Nephron (organoid): ENCODE measurements at regions not wholly inside any gene's neighbourhood (a gene's known extent, or its start where the extent isn't known, plus 50 kb on each side); places are given as distances from the start of the nearest gene placed in this dataset.

ENCODE experiments used
- H3K27ac Mint-ChIP-seq, 3 experiments: 2 replicates each; pipeline ENCODE4 v1.8.0; 2020; ENCODE audit warnings: mixed read lengths in 3 of 3, mild to moderate bottlenecking in 2 of 3, moderate library complexity in 1 of 3
- H3K27me3 Mint-ChIP-seq: 2 replicates; pipeline ENCODE4 v1.8.0; 2021; ENCODE audit warnings: low read depth, mild to moderate bottlenecking, moderate library complexity, mixed read lengths
- H3K36me3 Mint-ChIP-seq: 2 replicates; pipeline ENCODE4 v1.8.0; 2020; ENCODE audit warnings: low read depth, mixed read lengths
- H3K4me1 Mint-ChIP-seq: 2 replicates; pipeline ENCODE4 v1.8.0; 2020; ENCODE audit warnings: mixed read lengths
- H3K4me3 Mint-ChIP-seq, 3 experiments: 2 replicates each; pipeline ENCODE4 v1.8.0; 2020; ENCODE audit warnings: mild to moderate bottlenecking in 3 of 3, mixed read lengths in 3 of 3, moderate library complexity in 2 of 3
- H3K9me3 Mint-ChIP-seq: 2 replicates; pipeline ENCODE4 v1.8.0; 2020; ENCODE audit warnings: mixed read lengths
- TF ChIP-seq, protein P1 (sequence below), 3 experiments: fragments of 200-600 bp; sonication (generic); IDR thresholded peaks; one replicate each; pipeline ENCODE4 v1.5.0; 2021; ENCODE audit warnings: antibody characterized with exemption in 3 of 3; ENCODE audit not compliant: unreplicated experiment in 3 of 3

DNA sequence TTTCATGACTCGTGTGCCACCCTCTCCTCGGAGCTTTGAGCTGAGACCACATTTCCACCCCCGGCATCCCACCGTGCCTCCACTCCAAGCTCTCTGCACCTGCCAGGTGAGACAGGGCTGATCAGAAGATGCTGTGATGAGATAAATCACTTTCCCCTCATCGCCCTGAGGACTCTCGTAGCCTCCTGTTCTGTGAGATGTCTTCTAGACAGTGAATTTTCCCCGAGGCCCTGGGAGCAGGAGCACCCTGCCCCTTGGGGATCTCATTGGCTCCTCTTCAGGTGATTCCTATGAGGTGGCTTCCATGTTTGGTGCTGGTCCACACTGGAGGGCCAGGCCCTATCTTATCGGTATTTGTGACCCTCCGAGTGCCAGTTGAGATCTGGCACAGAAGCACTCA, 154.0 kb upstream of the TSHZ3 start:
- no peak overlapping the region for H3K4me3 Mint-ChIP-seq
- H3K4me1 Mint-ChIP-seq, result peaks cover 18% of the 10 kb centered on the region
- H3K36me3 Mint-ChIP-seq, result no peaks in the 10 kb centered on the region
- peaks cover 22% of the 10 kb centered on the region for H3K27me3 Mint-ChIP-seq
- H3K9me3 Mint-ChIP-seq, result no peaks in the 10 kb centered on the region
- TF ChIP-seq, protein P1, sequence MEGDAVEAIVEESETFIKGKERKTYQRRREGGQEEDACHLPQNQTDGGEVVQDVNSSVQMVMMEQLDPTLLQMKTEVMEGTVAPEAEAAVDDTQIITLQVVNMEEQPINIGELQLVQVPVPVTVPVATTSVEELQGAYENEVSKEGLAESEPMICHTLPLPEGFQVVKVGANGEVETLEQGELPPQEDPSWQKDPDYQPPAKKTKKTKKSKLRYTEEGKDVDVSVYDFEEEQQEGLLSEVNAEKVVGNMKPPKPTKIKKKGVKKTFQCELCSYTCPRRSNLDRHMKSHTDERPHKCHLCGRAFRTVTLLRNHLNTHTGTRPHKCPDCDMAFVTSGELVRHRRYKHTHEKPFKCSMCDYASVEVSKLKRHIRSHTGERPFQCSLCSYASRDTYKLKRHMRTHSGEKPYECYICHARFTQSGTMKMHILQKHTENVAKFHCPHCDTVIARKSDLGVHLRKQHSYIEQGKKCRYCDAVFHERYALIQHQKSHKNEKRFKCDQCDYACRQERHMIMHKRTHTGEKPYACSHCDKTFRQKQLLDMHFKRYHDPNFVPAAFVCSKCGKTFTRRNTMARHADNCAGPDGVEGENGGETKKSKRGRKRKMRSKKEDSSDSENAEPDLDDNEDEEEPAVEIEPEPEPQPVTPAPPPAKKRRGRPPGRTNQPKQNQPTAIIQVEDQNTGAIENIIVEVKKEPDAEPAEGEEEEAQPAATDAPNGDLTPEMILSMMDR (IDR thresholded peaks at IDR 0.05; ENCODE audit: unreplicated experiment in 3 of 3), result no peak
- H3K27ac Mint-ChIP-seq, result no peak overlapping the region

DNA sequence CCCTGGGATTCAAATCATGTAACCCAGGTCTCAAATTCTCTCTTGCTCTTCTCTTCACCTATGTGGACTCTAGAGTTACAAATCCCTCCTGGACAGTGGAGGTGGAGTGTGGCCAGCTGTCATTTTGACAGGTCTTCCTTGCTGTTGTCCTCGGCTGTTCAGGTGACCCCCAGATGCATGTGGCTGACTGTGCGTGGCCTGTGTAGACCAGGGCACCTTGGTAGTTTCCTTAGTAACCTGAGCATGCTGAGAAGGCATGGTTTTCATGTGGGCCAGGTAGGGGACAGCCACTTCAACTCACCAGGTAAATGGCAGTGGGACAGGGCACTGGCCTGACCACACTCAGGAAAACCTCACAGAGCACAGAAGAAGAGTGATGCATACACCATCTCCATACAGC, 155.0 kb upstream of the TSHZ3 start:
- Mint-ChIP-seq H3K4me3 (no peak overlapping the region), H3K27ac (no peak overlapping the region), H3K9me3 (no peaks in the 10 kb centered on the region), H3K27me3 (peaks cover 22% of the 10 kb centered on the region), H3K36me3 (no peaks in the 10 kb centered on the region), H3K4me1 (peaks cover 18% of the 10 kb centered on the region)
- TF ChIP-seq, protein P1 (IDR thresholded peaks at IDR 0.05; ENCODE audit: unreplicated experiment in 3 of 3), result no peak

DNA sequence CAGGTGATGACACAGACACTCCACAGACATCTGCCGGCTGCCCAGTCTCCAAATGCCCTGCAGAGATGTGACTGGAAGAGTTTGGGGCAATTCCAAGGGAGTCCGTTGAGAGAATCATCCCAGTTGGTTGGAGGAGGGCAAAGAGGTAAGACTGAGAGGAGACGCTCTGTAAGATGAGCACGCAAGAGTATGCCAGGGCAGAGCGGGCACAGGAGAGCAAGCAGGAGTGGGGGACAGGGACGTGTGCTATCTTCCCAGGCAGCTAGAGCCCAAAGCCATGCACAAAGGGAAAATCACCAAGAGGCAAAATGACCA, 156.3 kb upstream of the TSHZ3 start:
- TF ChIP-seq, protein P1 (IDR thresholded peaks at IDR 0.05; ENCODE audit: unreplicated experiment in 3 of 3), result no peak
- H3K4me3 Mint-ChIP-seq, result no peak overlapping the region
- peaks cover 13% of the 10 kb centered on the region for H3K4me1 Mint-ChIP-seq
- no peaks in the 10 kb centered on the region for H3K9me3 Mint-ChIP-seq
- H3K27ac Mint-ChIP-seq, result no peak overlapping the region
- peaks cover 18% of the 10 kb centered on the region for H3K27me3 Mint-ChIP-seq
- no peaks in the 10 kb centered on the region for H3K36me3 Mint-ChIP-seq

DNA sequence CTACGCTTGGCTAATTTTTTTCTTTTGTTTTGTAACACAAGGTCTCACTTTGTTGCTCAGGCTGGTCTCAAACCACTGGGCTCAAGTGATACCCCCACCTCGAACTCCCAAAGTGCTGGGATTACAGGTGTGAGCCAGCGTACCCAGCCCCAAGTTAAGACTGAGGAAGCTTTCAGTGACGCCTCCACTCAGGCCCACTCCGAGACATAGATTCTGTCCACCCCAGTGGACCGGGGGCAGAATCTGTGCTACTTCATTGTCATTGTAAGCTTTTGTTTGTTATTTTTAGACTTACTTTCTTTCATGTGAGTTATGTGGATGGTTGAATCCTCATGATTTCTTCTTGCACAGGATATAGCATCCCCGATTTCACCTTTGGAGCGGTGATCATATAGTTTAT, 156.9 kb upstream of the TSHZ3 start:
- Mint-ChIP-seq H3K27ac (no peak overlapping the region), H3K9me3 (no peaks in the 10 kb centered on the region), H3K4me3 (no peak overlapping the region), H3K4me1 (peaks cover 8% of the 10 kb centered on the region), H3K36me3 (no peaks in the 10 kb centered on the region), H3K27me3 (peaks cover 16% of the 10 kb centered on the region)
- TF ChIP-seq, protein P1 (IDR thresholded peaks at IDR 0.05; ENCODE audit: unreplicated experiment in 3 of 3), result no peak

DNA sequence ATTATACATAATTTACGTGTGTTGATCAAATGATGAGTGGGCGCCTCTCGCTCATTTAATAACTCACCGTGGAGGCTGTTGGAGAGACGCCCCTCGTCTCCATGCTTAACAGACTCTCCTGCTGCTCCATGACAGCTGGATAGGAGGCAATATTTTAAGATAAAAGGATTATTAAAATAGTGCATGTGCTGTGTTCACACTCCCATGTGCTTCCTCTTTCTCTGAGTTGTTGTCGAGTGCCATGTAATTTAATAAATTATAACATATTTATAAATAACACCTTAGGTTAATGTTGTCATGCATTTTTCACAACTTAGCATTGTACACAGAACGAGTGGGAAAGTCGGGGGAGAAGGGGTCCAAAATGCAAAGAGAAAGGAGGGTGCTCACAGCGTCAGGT, 161.4 kb upstream of the TSHZ3 start:
- no peaks in the 10 kb centered on the region for H3K9me3 Mint-ChIP-seq
- H3K27me3 Mint-ChIP-seq, result peaks cover 5% of the 10 kb centered on the region
- H3K4me3 Mint-ChIP-seq, result no peak overlapping the region
- H3K4me1 Mint-ChIP-seq, result peaks cover 22% of the 10 kb centered on the region
- H3K27ac Mint-ChIP-seq, result no peak overlapping the region
- TF ChIP-seq, protein P1 (IDR thresholded peaks at IDR 0.05; ENCODE audit: unreplicated experiment in 3 of 3), result no peak
- H3K36me3 Mint-ChIP-seq, result no peaks in the 10 kb centered on the region

DNA sequence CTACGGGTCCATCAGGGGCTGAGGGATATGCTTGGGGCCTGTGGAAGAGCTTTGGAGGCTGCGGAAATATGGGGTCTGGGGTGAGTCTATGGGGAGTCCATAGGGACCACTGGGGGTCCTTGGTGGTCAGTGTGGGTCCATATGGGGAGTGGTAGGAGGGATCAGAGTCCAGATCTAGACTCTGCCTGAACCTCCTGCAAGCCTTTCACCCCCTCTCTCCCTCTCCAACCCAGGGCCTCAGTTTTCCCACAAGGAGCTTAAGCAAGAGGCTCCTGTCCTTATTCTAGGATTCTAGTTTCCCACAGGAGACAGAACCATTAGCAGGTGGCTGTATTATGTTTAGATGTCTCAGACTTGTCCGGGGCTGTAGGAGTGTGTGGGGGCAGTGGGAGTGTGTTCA, 161.9 kb upstream of the TSHZ3 start:
- Mint-ChIP-seq H3K27ac (no peak overlapping the region), H3K27me3 (peaks cover 8% of the 10 kb centered on the region), H3K36me3 (no peaks in the 10 kb centered on the region), H3K4me3 (no peak overlapping the region), H3K9me3 (no peaks in the 10 kb centered on the region), H3K4me1 (peaks cover 27% of the 10 kb centered on the region)
- TF ChIP-seq, protein P1 (IDR thresholded peaks at IDR 0.05; ENCODE audit: unreplicated experiment in 3 of 3), result no peak
